ENCODE measurements at regions not wholly inside any gene's neighbourhood (a gene's known extent, or its start where the extent isn't known, plus 50 kb on each side); places are given as distances from the start of the nearest gene placed in this dataset.

DNA sequence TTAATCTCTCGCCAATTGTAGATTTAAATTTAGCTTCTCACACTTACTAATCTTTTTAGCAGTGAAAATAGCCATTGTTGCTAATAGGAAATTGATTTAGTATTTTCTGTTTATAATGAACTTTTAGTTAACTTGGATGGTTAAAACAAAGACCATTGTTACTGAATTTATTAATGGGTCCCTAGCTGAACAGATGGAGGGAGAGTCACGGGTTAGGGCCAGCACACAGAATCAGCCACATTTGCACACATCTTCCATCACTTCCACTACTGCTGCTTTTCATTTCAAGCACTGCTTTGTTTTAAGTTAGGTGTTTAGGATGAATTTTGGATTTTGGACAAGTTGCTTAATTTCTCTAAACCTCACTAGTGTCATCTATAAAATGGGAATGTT, 125.9 kb upstream of the ADAMTSL1 start:
- intact Hi-C loops (cut with DNase I; ENCODE audit: low total_unique reads), result no loop called here
- no peak for DNase-seq (ENCODE audit: low spot score in 2 of 2)
- H3K27ac ChIP-seq, result peak overlapping the region in 1 of 2 donors; percentile 55
- H3K4me1 ChIP-seq, result no peaks in the 10 kb centered on the region
- no peak overlapping the region for H3K4me3 ChIP-seq
- H3K9me3 ChIP-seq, result no peaks in the 10 kb centered on the region
- H3K36me3 ChIP-seq, result no peaks in the 10 kb centered on the region
- no peaks in the 10 kb centered on the region for H3K27me3 ChIP-seq
- TF ChIP-seq POLR2AphosphoS5 (IDR thresholded peaks at IDR 0.05), result no peak
- no peak for TF ChIP-seq POLR2A (IDR thresholded peaks at IDR 0.05)

DNA sequence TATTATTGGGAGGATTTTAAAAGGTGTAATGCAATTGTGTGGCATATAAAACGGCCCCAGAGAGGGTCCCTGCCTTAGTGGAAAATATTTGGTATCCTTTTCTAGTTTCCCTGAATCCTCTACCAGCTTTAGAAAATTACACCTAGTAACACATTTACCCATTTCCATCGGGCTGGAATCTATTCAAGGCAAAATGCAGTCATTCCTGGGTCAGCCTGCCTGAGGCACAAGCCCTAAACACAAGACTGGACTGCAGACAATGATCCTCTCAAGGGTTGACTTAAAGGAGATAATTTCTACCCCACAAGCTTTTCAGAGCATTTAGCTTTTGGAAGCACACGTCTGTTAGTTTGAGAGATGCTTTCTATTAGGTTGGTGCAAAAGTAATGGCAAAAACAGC, 124.4 kb upstream of the ADAMTSL1 start:
- Histone ChIP-seq H3K36me3 (no peaks in the 10 kb centered on the region), H3K9me3 (no peaks in the 10 kb centered on the region), H3K27ac (peak overlapping the region in 1 of 2 donors; percentile 48), H3K4me1 (no peaks in the 10 kb centered on the region), H3K27me3 (no peaks in the 10 kb centered on the region), H3K4me3 (no peak overlapping the region)
- DNase-seq (ENCODE audit: low spot score in 2 of 2), result no peak
- intact Hi-C loops (cut with DNase I; ENCODE audit: low total_unique reads), result no loop called here
- TF ChIP-seq POLR2A (IDR thresholded peaks at IDR 0.05) (no peak), POLR2AphosphoS5 (IDR thresholded peaks at IDR 0.05) (no peak), CTCF (IDR thresholded peaks at IDR 0.05) (no peak)

DNA sequence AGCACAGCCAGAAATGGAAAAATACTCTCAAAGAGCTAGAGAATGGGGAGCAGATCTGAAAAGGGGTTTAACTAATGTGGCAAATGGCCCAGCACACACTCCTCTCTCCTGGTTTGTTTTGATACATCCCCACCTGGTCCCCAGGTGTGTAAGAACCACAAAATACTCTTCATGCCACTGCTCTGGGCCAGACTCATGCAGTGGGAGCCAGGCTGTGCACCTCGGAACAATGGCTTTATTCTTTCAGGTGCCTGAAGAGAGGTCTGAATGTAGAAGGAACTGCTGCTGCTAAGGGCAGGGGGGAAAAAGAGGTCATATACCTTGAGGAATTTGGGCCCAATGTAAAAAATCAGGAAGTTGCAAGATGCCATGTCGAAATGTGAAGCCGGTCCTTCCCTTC, 123.9 kb upstream of the ADAMTSL1 start:
- intact Hi-C loops (cut with DNase I; ENCODE audit: low total_unique reads), result no loop called here
- Histone ChIP-seq H3K4me1 (no peaks in the 10 kb centered on the region), H3K9me3 (no peaks in the 10 kb centered on the region), H3K27ac (peak overlapping the region in 1 of 2 donors; percentile 48), H3K27me3 (no peaks in the 10 kb centered on the region), H3K4me3 (no peak overlapping the region), H3K36me3 (no peaks in the 10 kb centered on the region)
- TF ChIP-seq POLR2A (IDR thresholded peaks at IDR 0.05) (no peak), CTCF (IDR thresholded peaks at IDR 0.05) (no peak), POLR2AphosphoS5 (IDR thresholded peaks at IDR 0.05) (no peak)
- DNase-seq (ENCODE audit: low spot score in 2 of 2), result peak in 1 of 2 donors; percentile 61

DNA sequence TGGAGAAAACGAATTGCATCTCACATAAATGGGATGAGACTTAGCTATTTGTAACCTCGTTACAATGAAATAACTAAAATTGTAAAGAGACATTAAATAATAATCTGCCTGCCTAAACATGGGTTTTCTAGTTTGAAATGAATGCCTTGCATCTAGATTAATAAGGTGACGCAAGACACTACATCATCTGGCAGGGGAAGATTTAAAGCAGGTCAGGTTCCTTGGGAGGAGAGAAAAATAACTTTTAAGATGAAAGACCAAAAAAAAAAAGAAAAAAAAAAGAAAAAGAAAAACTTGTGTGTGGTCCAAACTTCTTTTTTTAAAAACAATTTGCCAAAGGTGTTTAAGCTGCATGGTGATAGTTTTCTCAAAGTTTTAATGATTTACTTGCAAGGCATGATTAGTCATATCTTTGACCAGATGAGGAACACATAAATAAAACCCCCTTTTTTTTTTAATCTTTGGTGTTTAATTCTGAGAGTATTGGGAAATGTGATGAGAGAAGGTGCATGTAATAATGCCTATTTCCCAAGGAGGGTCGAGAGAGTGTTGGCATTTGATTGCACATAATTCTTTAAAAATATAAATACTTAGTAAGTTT, 122.9 kb upstream of the ADAMTSL1 start:
- Histone ChIP-seq H3K9me3 (no peaks in the 10 kb centered on the region), H3K27ac (no peak overlapping the region), H3K4me3 (no peak overlapping the region), H3K36me3 (no peaks in the 10 kb centered on the region), H3K27me3 (no peaks in the 10 kb centered on the region), H3K4me1 (no peaks in the 10 kb centered on the region)
- intact Hi-C loops (cut with DNase I; ENCODE audit: low total_unique reads), result no loop called here
- no peak for DNase-seq (ENCODE audit: low spot score in 2 of 2)
- no peak for TF ChIP-seq POLR2AphosphoS5 (IDR thresholded peaks at IDR 0.05)
- TF ChIP-seq CTCF (IDR thresholded peaks at IDR 0.05), result no peak
- no peak for TF ChIP-seq POLR2A (IDR thresholded peaks at IDR 0.05)

- Histone ChIP-seq H3K27me3 (no peaks in the 10 kb centered on the region), H3K4me3 (no peak overlapping the region), H3K9me3 (no peaks in the 10 kb centered on the region), H3K36me3 (no peaks in the 10 kb centered on the region), H3K27ac (no peak overlapping the region), H3K4me1 (no peaks in the 10 kb centered on the region)
- intact Hi-C loops (cut with DNase I; ENCODE audit: low total_unique reads), result no loop called here
- no peak for DNase-seq (ENCODE audit: low spot score in 2 of 2)
- no peak for TF ChIP-seq POLR2AphosphoS5 (IDR thresholded peaks at IDR 0.05)
- no peak for TF ChIP-seq POLR2A (IDR thresholded peaks at IDR 0.05)
- TF ChIP-seq CTCF (IDR thresholded peaks at IDR 0.05), result no peak
Observed at GRCh38 chr9:18352711-18353110, 121.2 kb upstream of the ADAMTSL1 start.

- intact Hi-C loops (cut with DNase I; ENCODE audit: low total_unique reads), result no loop called here
- no peak for TF ChIP-seq CTCF (IDR thresholded peaks at IDR 0.05)
- TF ChIP-seq POLR2A (IDR thresholded peaks at IDR 0.05), result no peak
- no peak for TF ChIP-seq POLR2AphosphoS5 (IDR thresholded peaks at IDR 0.05)
- H3K27ac ChIP-seq, result no peak overlapping the region
- no peaks in the 10 kb centered on the region for H3K9me3 ChIP-seq
- H3K27me3 ChIP-seq, result no peaks in the 10 kb centered on the region
- H3K4me3 ChIP-seq, result no peak overlapping the region
- H3K4me1 ChIP-seq, result no peaks in the 10 kb centered on the region
- DNase-seq (ENCODE audit: low spot score in 2 of 2), result no peak
- no peaks in the 10 kb centered on the region for H3K36me3 ChIP-seq
Observed at GRCh38 chr9:18353473-18353872, 120.5 kb upstream of the ADAMTSL1 start.
